Stomach (tissue), 8 donors: ENCODE measurements at regions not wholly inside any gene's neighbourhood (a gene's known extent, or its start where the extent isn't known, plus 50 kb on each side); places are given as distances from the start of the nearest gene placed in this dataset.

Source experiments
- DNase-seq, 2 donors: peaks; one replicate each; pipeline versions ENCODE4 v3.0.0 to v3.0.0-alpha.2; 2013 to 2019
- H3K27ac ChIP-seq, 5 donors: fragments of 200-600 bp in 4 of 5; sonication (generic) in 4 of 5; one replicate each; pipeline ENCODE4 v1.5.1; 2013 to 2019; ENCODE audit warnings: mild to moderate bottlenecking in 1 of 5, moderate library complexity in 1 of 5
- H3K27me3 ChIP-seq, 3 donors: fragments of 200-600 bp; sonication (generic); one replicate each; pipeline ENCODE4 v1.5.1; 2017 to 2019; ENCODE audit warnings: mixed run types in 1 of 3
- H3K36me3 ChIP-seq, 4 donors: fragments of 200-600 bp; sonication (generic); 1 replicate in 3 of 4; 2 replicates in 1 of 4; pipeline ENCODE4 v1.5.1; 2016 to 2019
- H3K4me1 ChIP-seq, 4 donors: fragments of 200-600 bp; sonication (generic); one replicate each; pipeline ENCODE4 v1.5.1; 2016 to 2019
- H3K4me3 ChIP-seq, 4 donors: fragments of 200-600 bp; sonication (generic) in 3 of 4; one replicate each; pipeline ENCODE4 v1.5.1; 2016 to 2019; ENCODE audit warnings: mild to moderate bottlenecking in 1 of 4
- H3K9me3 ChIP-seq, 4 donors: fragments of 200-600 bp; sonication (generic); one replicate each; pipeline ENCODE4 v1.5.1; 2016 to 2019
- EP300 ChIP-seq: sonication (generic); formaldehyde crosslinking; IDR thresholded peaks from one replicate; pipeline ENCODE4 v1.6.1; 2017; ENCODE audit warnings: antibody characterized with exemption
- POLR2A ChIP-seq, 4 donors: fragments of 450-650 bp; IDR thresholded peaks; one replicate each; pipeline ENCODE4 v1.6.1; 2016; ENCODE audit warnings: antibody characterized with exemption in 4 of 4, control low read depth in 2 of 4, mild to moderate bottlenecking in 1 of 4, moderate library complexity in 1 of 4
- POLR2AphosphoS5 ChIP-seq, 3 donors: sonication (generic); formaldehyde crosslinking; IDR thresholded peaks; one replicate each; pipeline ENCODE4 v1.6.1; 2016; ENCODE audit warnings: antibody characterized with exemption in 3 of 3
- whole genome bisulfite sequencing, 5 donors: extraction: QIAGEN DNeasy Blood & Tissue Kit in 3 of 5; methylation state at CpG; one replicate each; pipeline versions ENCODE4 v1.1.5 to v1.1.7; 2013 to 2018; 5-methylcytosine and 5-hydroxymethylcytosine counted together
- intact Hi-C: fragments of 100-400 bp; cut with DNase I; formaldehyde crosslinking; loops from one replicate; pipeline ENCODE4 v1.15.1; 2023; ENCODE audit warnings: low total_unique reads
- TF ChIP-seq, protein P1 (sequence below), 7 experiments: fragments of 450-650 bp in 4 of 7; fragments of 200-600 bp in 3 of 7; sonication (generic) in 3 of 7; IDR thresholded peaks; one replicate each; pipeline ENCODE4 v1.5.1; 2016 to 2019; ENCODE audit warnings: antibody characterized with exemption in 7 of 7, control low read depth in 2 of 7, mild to moderate bottlenecking in 1 of 7
- donor health status: healthy with polysubstance abuse.
- donor health status: Bipolar disorder and iron deficiency.
- donor health status: healthy.

DNA sequence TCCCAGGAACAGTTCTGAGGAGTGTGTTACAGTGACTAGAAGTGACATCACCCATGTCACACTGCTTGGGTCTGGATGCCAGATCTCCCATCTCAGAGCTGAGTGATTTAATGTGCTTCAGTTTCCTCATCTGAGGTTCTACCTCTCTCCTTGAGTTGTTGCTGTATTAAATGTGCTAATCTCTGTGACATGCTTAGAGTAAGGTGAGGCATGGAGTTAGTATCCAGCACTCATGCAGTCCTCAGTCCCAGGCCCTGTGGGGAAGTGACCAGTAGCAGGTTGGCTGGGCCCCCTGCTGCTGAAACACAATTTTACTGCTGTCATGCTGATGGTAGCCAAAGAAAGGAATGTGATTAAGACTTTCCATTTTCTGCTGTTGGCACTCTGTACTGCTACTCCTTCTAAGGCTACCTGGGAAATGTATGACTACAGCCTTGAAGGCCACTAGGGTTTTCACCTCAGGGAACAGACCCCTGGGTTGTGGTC lies 639.6 kb downstream of the MID1IP1 start:
- Histone ChIP-seq H3K27me3 (no peaks in the 10 kb centered on the region), H3K9me3 (peaks cover 0 to 24% (median 7%) of the 10 kb centered on the region in 4 donors), H3K4me3 (no peak overlapping the region), H3K36me3 (no peaks in the 10 kb centered on the region), H3K27ac (peak overlapping the region in 1 of 5 donors; percentile 53), H3K4me1 (peaks cover 0 to 10% (median 0%) of the 10 kb centered on the region in 4 donors)
- TF ChIP-seq EP300 (no peak), POLR2A (IDR thresholded peaks at IDR 0.05) (no peak), POLR2AphosphoS5 (IDR thresholded peaks at IDR 0.05) (no peak)
- TF ChIP-seq, protein P1, sequence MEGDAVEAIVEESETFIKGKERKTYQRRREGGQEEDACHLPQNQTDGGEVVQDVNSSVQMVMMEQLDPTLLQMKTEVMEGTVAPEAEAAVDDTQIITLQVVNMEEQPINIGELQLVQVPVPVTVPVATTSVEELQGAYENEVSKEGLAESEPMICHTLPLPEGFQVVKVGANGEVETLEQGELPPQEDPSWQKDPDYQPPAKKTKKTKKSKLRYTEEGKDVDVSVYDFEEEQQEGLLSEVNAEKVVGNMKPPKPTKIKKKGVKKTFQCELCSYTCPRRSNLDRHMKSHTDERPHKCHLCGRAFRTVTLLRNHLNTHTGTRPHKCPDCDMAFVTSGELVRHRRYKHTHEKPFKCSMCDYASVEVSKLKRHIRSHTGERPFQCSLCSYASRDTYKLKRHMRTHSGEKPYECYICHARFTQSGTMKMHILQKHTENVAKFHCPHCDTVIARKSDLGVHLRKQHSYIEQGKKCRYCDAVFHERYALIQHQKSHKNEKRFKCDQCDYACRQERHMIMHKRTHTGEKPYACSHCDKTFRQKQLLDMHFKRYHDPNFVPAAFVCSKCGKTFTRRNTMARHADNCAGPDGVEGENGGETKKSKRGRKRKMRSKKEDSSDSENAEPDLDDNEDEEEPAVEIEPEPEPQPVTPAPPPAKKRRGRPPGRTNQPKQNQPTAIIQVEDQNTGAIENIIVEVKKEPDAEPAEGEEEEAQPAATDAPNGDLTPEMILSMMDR (IDR thresholded peaks at IDR 0.05), result no peak
- intact Hi-C loops, result no loop called here
- DNase-seq, result no peak

- intact Hi-C loops, result no loop called here
Observed at GRCh38 chrX:39442332-39442731, 641.1 kb downstream of the MID1IP1 start.

DNA sequence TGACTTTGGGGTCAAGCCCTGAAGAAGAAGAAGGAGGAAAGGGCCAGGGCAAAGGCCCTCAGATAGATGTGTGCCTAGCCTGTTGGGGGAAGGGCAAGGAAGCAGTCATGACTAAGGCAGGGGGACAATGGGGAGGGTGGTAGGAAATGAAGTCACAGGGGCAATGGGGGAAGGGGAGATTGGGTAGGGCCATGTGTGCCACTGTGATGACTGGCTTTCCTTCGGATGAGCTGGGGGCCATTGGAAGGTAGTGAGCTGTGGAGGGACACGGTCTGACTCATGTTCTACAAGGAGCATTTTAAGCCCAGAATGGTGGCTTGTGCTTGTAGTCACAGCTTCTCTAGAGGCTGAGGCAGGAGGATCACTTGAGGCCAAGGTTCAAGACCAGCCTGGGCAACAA lies 642.0 kb downstream of the MID1IP1 start:
- no peak for DNase-seq
- Histone ChIP-seq H3K4me1 (peaks cover 0 to 10% (median 0%) of the 10 kb centered on the region in 4 donors), H3K9me3 (peaks cover 0 to 7% (median 0%) of the 10 kb centered on the region in 4 donors), H3K36me3 (no peaks in the 10 kb centered on the region), H3K4me3 (no peak overlapping the region), H3K27ac (no peak overlapping the region), H3K27me3 (no peaks in the 10 kb centered on the region)
- WGBS, 5 donors, result 82 to 96% (median 93%) methylated on average over 2 of the region's 2 CpGs; no CpG with 5 or more reads in 1 of the 5 donors
- no peak for TF ChIP-seq POLR2A (IDR thresholded peaks at IDR 0.05)
- no peak for TF ChIP-seq POLR2AphosphoS5 (IDR thresholded peaks at IDR 0.05)
- TF ChIP-seq, protein P1 (IDR thresholded peaks at IDR 0.05), result no peak
- no peak for TF ChIP-seq EP300
- intact Hi-C loops, result no loop called here

More at GRCh38 chrX:39442332-39442731, 641.1 kb downstream of the MID1IP1 start:
- Histone ChIP-seq H3K9me3 (peaks cover 0 to 13% (median 2%) of the 10 kb centered on the region in 4 donors), H3K36me3 (no peaks in the 10 kb centered on the region), H3K4me1 (peaks cover 0 to 10% (median 0%) of the 10 kb centered on the region in 4 donors), H3K27ac (no peak overlapping the region), H3K4me3 (no peak overlapping the region), H3K27me3 (no peaks in the 10 kb centered on the region)
- WGBS, 5 donors, result 69 to 94% (median 77%) methylated on average over 1 of the region's 1 CpG; no CpG with 5 or more reads in 1 of the 5 donors
- no peak for DNase-seq
- TF ChIP-seq POLR2AphosphoS5 (IDR thresholded peaks at IDR 0.05) (no peak), EP300 (no peak), POLR2A (IDR thresholded peaks at IDR 0.05) (no peak)
- TF ChIP-seq, protein P1 (IDR thresholded peaks at IDR 0.05), result no peak

DNA sequence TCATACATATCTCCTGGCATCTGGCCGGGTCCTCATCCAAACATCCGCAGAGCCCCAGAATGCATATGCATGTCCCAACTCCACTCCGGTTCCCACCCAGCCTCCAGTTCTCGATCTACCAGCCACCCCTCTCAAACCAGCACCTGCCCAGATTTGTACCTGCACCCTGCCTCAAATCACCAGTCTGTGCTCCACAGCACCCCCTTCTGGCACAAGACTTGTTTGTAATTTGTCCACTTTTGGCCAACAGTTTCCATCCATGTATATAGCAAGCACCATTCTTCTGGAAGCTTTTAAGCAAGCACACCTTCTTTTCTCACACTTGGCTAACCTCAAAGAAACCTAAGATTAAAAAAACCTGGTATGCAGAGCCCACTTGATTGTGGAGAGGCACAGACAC lies 644.1 kb downstream of the MID1IP1 start:
- peaks cover 0 to 4% (median 0%) of the 10 kb centered on the region in 4 donors for H3K4me1 ChIP-seq
- WGBS, 5 donors, result 59 to 86% (median 65%) methylated on average over 4 of the region's 4 CpGs
- intact Hi-C loops, result no loop called here
- peak in 1 of 2 donors; percentile 40 for DNase-seq
- H3K4me3 ChIP-seq, result no peak overlapping the region
- H3K27ac ChIP-seq, result no peak overlapping the region
- no peaks in the 10 kb centered on the region for H3K27me3 ChIP-seq
- no peak for TF ChIP-seq POLR2AphosphoS5 (IDR thresholded peaks at IDR 0.05)
- TF ChIP-seq, protein P1 (IDR thresholded peaks at IDR 0.05), result peak in 3 of 7 experiments; percentile 7 to 29 (median 17)
- H3K36me3 ChIP-seq, result no peaks in the 10 kb centered on the region
- peaks cover 0 to 5% (median 2%) of the 10 kb centered on the region in 4 donors for H3K9me3 ChIP-seq
